ENCODE measurements at regions not wholly inside any gene's neighbourhood (a gene's known extent, or its start where the extent isn't known, plus 50 kb on each side); places are given as distances from the start of the nearest gene placed in this dataset.

DNA sequence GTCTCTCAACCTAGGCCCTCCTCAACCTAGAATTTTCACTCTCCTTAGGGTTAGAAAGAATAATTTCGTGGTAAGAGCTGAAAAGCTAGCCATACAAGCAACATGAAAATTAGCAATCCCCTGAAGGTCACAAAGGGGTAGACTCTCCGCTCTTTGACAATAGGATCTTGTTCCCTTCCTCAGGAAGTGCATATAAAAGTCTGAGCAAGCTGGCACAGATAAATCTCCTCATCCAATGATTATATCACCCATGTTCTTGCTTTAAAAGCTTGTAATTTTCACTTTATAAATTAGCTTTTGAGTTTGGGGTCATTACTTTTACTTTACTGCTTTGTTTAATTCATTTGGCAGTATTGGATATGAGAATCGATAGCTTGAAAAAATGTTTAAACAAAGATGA lies 852.3 kb upstream of the CRIM1 start:
- POLR2A ChIA-PET (ENCODE audit: low non-redundant PET): no interaction called here

DNA sequence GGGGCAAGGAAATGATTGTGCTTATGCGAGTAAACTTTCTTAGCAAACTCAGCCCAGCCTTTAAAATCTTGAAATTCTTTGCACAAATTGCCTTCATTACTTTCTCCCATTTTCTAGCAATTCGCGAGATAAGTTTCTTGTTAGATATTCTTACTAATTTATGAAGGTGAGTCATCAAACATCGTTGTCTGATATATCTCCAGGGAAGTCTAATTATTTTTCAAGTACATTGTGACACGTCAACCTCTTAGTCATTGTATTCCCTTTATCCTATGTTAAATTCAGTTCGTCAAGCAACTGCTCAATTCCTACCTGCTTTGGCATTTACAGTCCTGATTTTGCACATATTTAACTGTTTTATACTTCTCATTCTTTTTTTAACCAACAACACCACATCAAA lies 854.5 kb upstream of the CRIM1 start:
- no peak overlapping the region for H3K4me3 ChIP-seq (ENCODE audit: low read depth, low read length, poor library complexity, severe bottlenecking)
- H3K9me3 ChIP-seq (ENCODE audit: low read depth, low read length, poor library complexity, severe bottlenecking): no peaks in the 10 kb centered on the region
- H3K27ac ChIP-seq (ENCODE audit: low read depth, low read length, poor library complexity, severe bottlenecking): no peak overlapping the region
- H3K4me1 ChIP-seq (ENCODE audit: insufficient read depth, low read length, poor library complexity, severe bottlenecking): peaks cover 7% of the 10 kb centered on the region
- no peaks in the 10 kb centered on the region for H3K27me3 ChIP-seq (replicated peaks; ENCODE audit: insufficient read depth, low read depth, low read length, poor library complexity)
- H3K36me3 ChIP-seq (ENCODE audit: insufficient read depth, low read length, poor library complexity, severe bottlenecking): no peaks in the 10 kb centered on the region
- TF ChIP-seq, protein P1, sequence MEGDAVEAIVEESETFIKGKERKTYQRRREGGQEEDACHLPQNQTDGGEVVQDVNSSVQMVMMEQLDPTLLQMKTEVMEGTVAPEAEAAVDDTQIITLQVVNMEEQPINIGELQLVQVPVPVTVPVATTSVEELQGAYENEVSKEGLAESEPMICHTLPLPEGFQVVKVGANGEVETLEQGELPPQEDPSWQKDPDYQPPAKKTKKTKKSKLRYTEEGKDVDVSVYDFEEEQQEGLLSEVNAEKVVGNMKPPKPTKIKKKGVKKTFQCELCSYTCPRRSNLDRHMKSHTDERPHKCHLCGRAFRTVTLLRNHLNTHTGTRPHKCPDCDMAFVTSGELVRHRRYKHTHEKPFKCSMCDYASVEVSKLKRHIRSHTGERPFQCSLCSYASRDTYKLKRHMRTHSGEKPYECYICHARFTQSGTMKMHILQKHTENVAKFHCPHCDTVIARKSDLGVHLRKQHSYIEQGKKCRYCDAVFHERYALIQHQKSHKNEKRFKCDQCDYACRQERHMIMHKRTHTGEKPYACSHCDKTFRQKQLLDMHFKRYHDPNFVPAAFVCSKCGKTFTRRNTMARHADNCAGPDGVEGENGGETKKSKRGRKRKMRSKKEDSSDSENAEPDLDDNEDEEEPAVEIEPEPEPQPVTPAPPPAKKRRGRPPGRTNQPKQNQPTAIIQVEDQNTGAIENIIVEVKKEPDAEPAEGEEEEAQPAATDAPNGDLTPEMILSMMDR (conservative IDR thresholded peaks at IDR 0.05; ENCODE audit: low read depth, low read length): no peak
- TF ChIP-seq EZH2 (IDR thresholded peaks at IDR 0.05; ENCODE audit: borderline replicate concordance, low read depth, low read length, poor library complexity, severe bottlenecking): no peak
- POLR2A ChIA-PET (ENCODE audit: low non-redundant PET): no interaction called here
- BruUV-seq (replicated peaks): no TSS peak
- CTCF ChIA-PET: no interaction called here
- peak; percentile 44 for DNase-seq (ENCODE audit: low spot score)
- intact Hi-C loops (cut with micrococcal nuclease; ENCODE audit: unreplicated experiment): no loop called here

More for the DNA sequence above, 852.3 kb upstream of the CRIM1 start:
- no peak overlapping the region for H3K4me3 ChIP-seq (ENCODE audit: low read depth, low read length, poor library complexity, severe bottlenecking)
- H3K27ac ChIP-seq (ENCODE audit: low read depth, low read length, poor library complexity, severe bottlenecking): no peak overlapping the region
- DNase-seq (ENCODE audit: low spot score): peak; percentile 45
- H3K27me3 ChIP-seq (replicated peaks; ENCODE audit: insufficient read depth, low read depth, low read length, poor library complexity): no peaks in the 10 kb centered on the region
- H3K4me1 ChIP-seq (ENCODE audit: insufficient read depth, low read length, poor library complexity, severe bottlenecking): peaks cover 7% of the 10 kb centered on the region
- intact Hi-C loops (cut with micrococcal nuclease; ENCODE audit: unreplicated experiment): no loop called here
- TF ChIP-seq, protein P1 (conservative IDR thresholded peaks at IDR 0.05; ENCODE audit: low read depth, low read length): no peak
- TF ChIP-seq EZH2 (IDR thresholded peaks at IDR 0.05; ENCODE audit: borderline replicate concordance, low read depth, low read length, poor library complexity, severe bottlenecking): no peak
- CTCF ChIA-PET: no interaction called here
- no TSS peak for BruUV-seq (replicated peaks)
- H3K36me3 ChIP-seq (ENCODE audit: insufficient read depth, low read length, poor library complexity, severe bottlenecking): no peaks in the 10 kb centered on the region
- no peaks in the 10 kb centered on the region for H3K9me3 ChIP-seq (ENCODE audit: low read depth, low read length, poor library complexity, severe bottlenecking)

DNA sequence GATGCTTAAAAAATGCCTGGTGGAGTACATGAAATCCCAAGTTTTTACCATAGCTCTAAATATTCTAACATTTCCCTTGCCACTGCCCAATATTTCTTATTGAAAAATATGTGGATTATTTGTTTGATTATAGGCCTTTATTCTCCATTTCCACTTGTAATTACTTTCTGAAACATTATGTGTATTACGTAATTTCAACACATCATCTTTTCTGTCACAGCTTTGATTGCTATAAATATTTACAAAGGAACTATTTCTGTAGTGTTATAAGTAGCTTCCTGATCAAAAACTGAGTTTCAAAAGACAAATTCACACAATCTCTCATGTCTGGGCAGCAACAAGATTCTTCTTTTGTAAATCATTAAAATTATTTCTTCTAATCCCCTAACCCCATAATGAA lies 859.6 kb upstream of the CRIM1 start:
- POLR2A ChIA-PET (ENCODE audit: low non-redundant PET): no interaction called here
- CTCF ChIA-PET: no interaction called here
- no TSS peak for BruUV-seq (replicated peaks)

More for the DNA sequence above, 859.6 kb upstream of the CRIM1 start:
- intact Hi-C loops (cut with micrococcal nuclease; ENCODE audit: unreplicated experiment): no loop called here
- DNase-seq (ENCODE audit: low spot score): no peak
- Histone ChIP-seq H3K4me1 (ENCODE audit: insufficient read depth, low read length, poor library complexity, severe bottlenecking) (peaks cover 13% of the 10 kb centered on the region), H3K9me3 (ENCODE audit: low read depth, low read length, poor library complexity, severe bottlenecking) (no peaks in the 10 kb centered on the region), H3K4me3 (ENCODE audit: low read depth, low read length, poor library complexity, severe bottlenecking) (no peak overlapping the region), H3K27ac (ENCODE audit: low read depth, low read length, poor library complexity, severe bottlenecking) (no peak overlapping the region), H3K36me3 (ENCODE audit: insufficient read depth, low read length, poor library complexity, severe bottlenecking) (no peaks in the 10 kb centered on the region), H3K27me3 (replicated peaks; ENCODE audit: insufficient read depth, low read depth, low read length, poor library complexity) (no peaks in the 10 kb centered on the region)
- TF ChIP-seq, protein P1 (conservative IDR thresholded peaks at IDR 0.05; ENCODE audit: low read depth, low read length): no peak
- TF ChIP-seq EZH2 (IDR thresholded peaks at IDR 0.05; ENCODE audit: borderline replicate concordance, low read depth, low read length, poor library complexity, severe bottlenecking): no peak
